ENCODE measurements at regions not wholly inside any gene's neighbourhood (a gene's known extent, or its start where the extent isn't known, plus 50 kb on each side); places are given as distances from the start of the nearest gene placed in this dataset.

GRCh38 chr16:9381399-9381798 is 290.0 kb downstream of the HAPSTR1 start:
- Histone ChIP-seq H3K27me3 (ENCODE audit: control insufficient read depth in 2 of 2, insufficient read depth in 2 of 2, low read length in 2 of 2) (no peaks in the 10 kb centered on the region), H3K4me2 (ENCODE audit: insufficient read depth, low read length) (no peak overlapping the region), H3K27ac (ENCODE audit: insufficient read depth, low read depth, low read length) (no peak overlapping the region), H3K79me2 (ENCODE audit: control insufficient read depth, insufficient read depth, low read length) (no peaks in the 10 kb centered on the region), H3K36me3 (ENCODE audit: control insufficient read depth in 2 of 2, extremely low read depth in 1 of 2, insufficient read depth in 2 of 2, low read length in 2 of 2) (no peaks in the 10 kb centered on the region), H3K9me3 (replicated peaks; ENCODE audit: control insufficient read depth, insufficient read depth, low read length) (no peaks in the 10 kb centered on the region), H3K4me3 (replicated peaks in 1 of 3; ENCODE audit: insufficient read depth in 1 of 3, low read depth in 1 of 3, low read length in 3 of 3) (no peak overlapping the region), H3K4me1 (ENCODE audit: control insufficient read depth, extremely low read depth, insufficient read depth, low read length) (peaks cover 8% of the 10 kb centered on the region), H2AFZ (ENCODE audit: low read depth, low read length) (no peak overlapping the region), H3K9me1 (replicated peaks; ENCODE audit: control insufficient read depth, extremely low read depth, insufficient read depth, low read length) (no peaks in the 10 kb centered on the region), H4K20me1 (replicated peaks; ENCODE audit: control insufficient read depth, extremely low read depth, insufficient read depth, low read length) (no peaks in the 10 kb centered on the region), H3K9ac (replicated peaks; ENCODE audit: extremely low read depth, insufficient read depth, low read length) (no peak overlapping the region)
- TF ChIP-seq MAX (IDR thresholded peaks at IDR 0.05; ENCODE audit: insufficient read depth, insufficient read length) (no peak), POLR2A (IDR thresholded peaks at IDR 0.05; ENCODE audit: low read depth, low read length) (no peak), MYC (IDR thresholded peaks at IDR 0.05; ENCODE audit: low read depth, low read length) (no peak)
- dilution Hi-C loops (cut with MboI; ENCODE audit: extremely low pct_ligation_motif_present, low sequenced_read_pairs) (no loop called here), intact Hi-C loops (cut with micrococcal nuclease) (no loop called here)
- no TSS peak for BruUV-seq (replicated peaks)
- DNase-seq (ENCODE audit: low read depth, low spot score), result no peak
- ChIA-PET CTCF (no interaction called here), POLR2A (no interaction called here)
- FAIRE-seq, result no peak

- no peaks in the 10 kb centered on the region for H3K9me3 ChIP-seq (replicated peaks; ENCODE audit: control insufficient read depth, insufficient read depth, low read length)
- H3K27ac ChIP-seq (ENCODE audit: insufficient read depth, low read depth, low read length), result no peak overlapping the region
- ChIA-PET POLR2A (no interaction called here), CTCF (no interaction called here)
- no peak overlapping the region for H3K4me2 ChIP-seq (ENCODE audit: insufficient read depth, low read length)
- DNase-seq (ENCODE audit: low read depth, low spot score) (no peak), FAIRE-seq (no peak)
- TF ChIP-seq FOS (IDR thresholded peaks at IDR 0.05; ENCODE audit: borderline replicate concordance, insufficient read depth, low read length) (no peak), POLR2AphosphoS5 (IDR thresholded peaks at IDR 0.05; ENCODE audit: insufficient read depth, low read depth, low read length) (no peak), CTCF (IDR thresholded peaks at IDR 0.05; ENCODE audit: extremely low read depth in 1 of 2, insufficient read depth in 1 of 2, low read depth in 1 of 2, low read length in 2 of 2) (no peak), MYC (IDR thresholded peaks at IDR 0.05; ENCODE audit: low read depth, low read length) (no peak), EZH2 (IDR thresholded peaks at IDR 0.05; ENCODE audit: borderline replicate concordance, low read depth, low read length, severe bottlenecking) (no peak), POLR2A (IDR thresholded peaks at IDR 0.05; ENCODE audit: low read depth, low read length) (no peak), JUN (IDR thresholded peaks at IDR 0.05; ENCODE audit: borderline replicate concordance, insufficient read depth, insufficient read length, low read depth) (no peak), GATA2 (IDR thresholded peaks at IDR 0.05; ENCODE audit: insufficient read depth, insufficient read length, low read depth, low read length) (no peak), MAX (IDR thresholded peaks at IDR 0.05; ENCODE audit: insufficient read depth, insufficient read length) (no peak)
- no peak overlapping the region for H2AFZ ChIP-seq (ENCODE audit: low read depth, low read length)
- no TSS peak for BruUV-seq (replicated peaks)
- H3K9ac ChIP-seq (replicated peaks; ENCODE audit: extremely low read depth, insufficient read depth, low read length), result no peak overlapping the region
- dilution Hi-C loops (cut with MboI; ENCODE audit: extremely low pct_ligation_motif_present, low sequenced_read_pairs), result no loop called here
- no peak overlapping the region for H3K4me3 ChIP-seq (replicated peaks in 1 of 3; ENCODE audit: insufficient read depth in 1 of 3, low read depth in 1 of 3, low read length in 3 of 3)
- intact Hi-C loops (cut with micrococcal nuclease), result no loop called here
- no peaks in the 10 kb centered on the region for H3K79me2 ChIP-seq (ENCODE audit: control insufficient read depth, insufficient read depth, low read length)
- no peaks in the 10 kb centered on the region for H3K27me3 ChIP-seq (ENCODE audit: control insufficient read depth in 2 of 2, insufficient read depth in 2 of 2, low read length in 2 of 2)
- no peaks in the 10 kb centered on the region for H3K36me3 ChIP-seq (ENCODE audit: control insufficient read depth in 2 of 2, extremely low read depth in 1 of 2, insufficient read depth in 2 of 2, low read length in 2 of 2)
- H4K20me1 ChIP-seq (replicated peaks; ENCODE audit: control insufficient read depth, extremely low read depth, insufficient read depth, low read length), result no peaks in the 10 kb centered on the region
- peaks cover 8% of the 10 kb centered on the region for H3K4me1 ChIP-seq (ENCODE audit: control insufficient read depth, extremely low read depth, insufficient read depth, low read length)
- H3K9me1 ChIP-seq (replicated peaks; ENCODE audit: control insufficient read depth, extremely low read depth, insufficient read depth, low read length), result no peaks in the 10 kb centered on the region
Observed at GRCh38 chr16:9381905-9382304, 290.5 kb downstream of the HAPSTR1 start.
